SK-N-SH (cell line): ENCODE measurements at regions not wholly inside any gene's neighbourhood (a gene's known extent, or its start where the extent isn't known, plus 50 kb on each side); places are given as distances from the start of the nearest gene placed in this dataset.

ENCODE experiments used
- CTCF ChIA-PET: fragments of 300-600, 350-600 bp; formaldehyde crosslinking; extraction: SDS; loops from one replicate; lab custom pipeline; 2021; lab: Yijun Ruan, JAX
- POLR2A ChIA-PET: fragments of 350-600 bp; sonication (Branson Sonifier 250); formaldehyde crosslinking; extraction: SDS; loops from one replicate; lab custom pipeline; 2020; ENCODE audit warnings: antibody characterized with exemption, inconsistent platforms; lab: Yijun Ruan, JAX
- DNase-seq: peaks from one replicate; pipeline ENCODE4 v3.0.0; 2012
- H2AFZ ChIP-seq: fragments of 200-600 bp; sonication (generic); 2 replicates; pipeline ENCODE4 v1.8.1; 2016; ENCODE audit warnings: antibody characterized with exemption, mild to moderate bottlenecking, low read depth
- H3F3A ChIP-seq: fragments of 200-600 bp; sonication (generic); replicated peaks from 2 replicates; pipeline ENCODE3; 2016; ENCODE audit warnings: antibody characterized with exemption, mild to moderate bottlenecking; ENCODE audit not compliant: insufficient read depth
- H3K27ac ChIP-seq, 2 experiments: fragments of 200-500 bp in 1 of 2; fragments of 200-600 bp in 1 of 2; sonication (Bioruptor generic) in 1 of 2; sonication (generic), shearing (Covaris generic) in 1 of 2; 2 replicates each; pipeline versions ENCODE4 v1.5.1 to v1.6.1; 2014 to 2016; ENCODE audit warnings: low read depth in 2 of 2, inconsistent platforms in 1 of 2, low read length in 1 of 2, mild to moderate bottlenecking in 1 of 2, mixed read lengths in 1 of 2
- H3K27me3 ChIP-seq: fragments of 200-600 bp; sonication (generic), shearing (Covaris generic); 2 replicates; pipeline ENCODE4 v1.6.1; 2016; ENCODE audit warnings: mixed run types; ENCODE audit not compliant: insufficient read depth
- H3K36me3 ChIP-seq, 2 experiments: fragments of 200-500 bp in 1 of 2; fragments of 200-600 bp in 1 of 2; sonication (Bioruptor generic) in 1 of 2; sonication (generic) in 1 of 2; replicated peaks in 1 of 2; 2 replicates each; pipeline versions ENCODE3 to v1.5.1; 2014 to 2016; ENCODE audit warnings: low read length in 1 of 2, mild to moderate bottlenecking in 1 of 2; ENCODE audit not compliant: insufficient read depth in 2 of 2, control insufficient read depth in 1 of 2
- H3K4me1 ChIP-seq, 2 experiments: fragments of 200-500 bp in 1 of 2; fragments of 200-600 bp in 1 of 2; sonication (Bioruptor generic) in 1 of 2; sonication (generic), shearing (Covaris generic) in 1 of 2; 2 replicates each; pipeline versions ENCODE4 v1.5.1 to v1.6.1; 2014 to 2016; ENCODE audit warnings: low read depth in 1 of 2, low read length in 1 of 2, mixed run types in 1 of 2; ENCODE audit not compliant: insufficient read depth in 2 of 2, control insufficient read depth in 1 of 2
- H3K4me2 ChIP-seq: fragments of 200-600 bp; sonication (generic), shearing (Covaris generic); 2 replicates; pipeline ENCODE4 v1.6.1; 2017; ENCODE audit warnings: mixed run types
- H3K4me3 ChIP-seq, 2 experiments: fragments of 200-500 bp in 1 of 2; fragments of 200-600 bp in 1 of 2; sonication (Bioruptor generic) in 1 of 2; sonication (generic), shearing (Covaris generic) in 1 of 2; 2 replicates each; pipeline versions ENCODE4 v1.5.1 to v1.8.1; 2014 to 2016; ENCODE audit warnings: low read depth in 2 of 2, inconsistent platforms in 1 of 2, low read length in 1 of 2, mild to moderate bottlenecking in 1 of 2, mixed read lengths in 1 of 2, moderate library complexity in 1 of 2
- H3K79me2 ChIP-seq: fragments of 200-600 bp; sonication (generic); 2 replicates; pipeline ENCODE4 v1.8.1; 2017; ENCODE audit warnings: mild to moderate bottlenecking; ENCODE audit not compliant: insufficient read depth
- H3K9ac ChIP-seq: fragments of 200-600 bp; sonication (generic); 2 replicates; pipeline ENCODE4 v1.6.1; 2017; ENCODE audit warnings: mixed run types
- H3K9me2 ChIP-seq: fragments of 200-600 bp; sonication (generic); 2 replicates; pipeline ENCODE4 v1.6.1; 2017; ENCODE audit warnings: mixed run types
- H3K9me3 ChIP-seq: fragments of 200-600 bp; sonication (generic); 2 replicates; pipeline ENCODE4 v1.6.1; 2017; ENCODE audit warnings: mixed run types, mild to moderate bottlenecking, moderate library complexity
- H4K20me1 ChIP-seq: fragments of 200-600 bp; sonication (generic); 2 replicates; pipeline ENCODE4 v1.6.1; 2017; ENCODE audit warnings: mild to moderate bottlenecking, mixed run types; ENCODE audit not compliant: insufficient read depth
- ELF1 ChIP-seq: IDR thresholded peaks from 2 replicates; pipeline ENCODE4 v1.4.0; 2012
- FOXM1 ChIP-seq: IDR thresholded peaks from 2 replicates; pipeline ENCODE4 v1.4.0; 2012; ENCODE audit warnings: low read depth, mild to moderate bottlenecking
- GATA2 ChIP-seq: sonication (generic); formaldehyde crosslinking; IDR thresholded peaks from 2 replicates; pipeline ENCODE4 v1.5.0; 2020; ENCODE audit warnings: mild to moderate bottlenecking, missing genetic modification reagents
- MXI1 ChIP-seq: IDR thresholded peaks from 2 replicates; pipeline ENCODE4 v1.6.1; 2012; ENCODE audit warnings: mild to moderate bottlenecking, low read depth, low read length, improper control_type of control experiment
- NRF1 ChIP-seq: IDR thresholded peaks from 2 replicates; pipeline ENCODE4 v1.6.1; 2012; ENCODE audit warnings: low read depth, mild to moderate bottlenecking, low read length
- POLR2AphosphoS5 ChIP-seq: IDR thresholded peaks from 2 replicates; pipeline ENCODE4 v1.6.1; 2012; ENCODE audit warnings: low read depth, low read length
- RAD21 ChIP-seq: IDR thresholded peaks from 2 replicates; pipeline ENCODE4 v1.6.1; 2012; ENCODE audit warnings: mild to moderate bottlenecking, low read length
- RFX5 ChIP-seq: IDR thresholded peaks from 2 replicates; pipeline ENCODE4 v1.6.1; 2012; ENCODE audit warnings: mild to moderate bottlenecking, improper control_type of control experiment, low read length
- RXRA ChIP-seq: IDR thresholded peaks from 2 replicates; pipeline ENCODE4 v1.4.0; 2012; ENCODE audit warnings: low read depth, mild to moderate bottlenecking, borderline replicate concordance
- SMC3 ChIP-seq: IDR thresholded peaks from 2 replicates; pipeline ENCODE4 v1.6.1; 2012; ENCODE audit warnings: low read depth, low read length, improper control_type of control experiment
- TAF1 ChIP-seq: IDR thresholded peaks from 2 replicates; pipeline ENCODE4 v1.6.1; 2012; ENCODE audit warnings: low read depth, mild to moderate bottlenecking, low read length, moderate library complexity, borderline replicate concordance
- TCF12 ChIP-seq: IDR thresholded peaks from 2 replicates; pipeline ENCODE4 v1.4.0; 2012
- WGBS: methylation state at CpG from one replicate; pipeline ENCODE4 v1.1.6; 2017; ENCODE audit warnings: low lambda C conversion rate; 5-methylcytosine and 5-hydroxymethylcytosine counted together
- TF ChIP-seq, protein P1 (sequence below): fragments of 150-350 bp; IDR thresholded peaks from 2 replicates; pipeline ENCODE4 v1.6.1; 2017; ENCODE audit warnings: antibody characterized with exemption, low read length, low read depth, borderline replicate concordance
- TF ChIP-seq, protein P2 (sequence below): fragments of 200-600 bp; sonication (generic); IDR thresholded peaks from 2 replicates; pipeline ENCODE4 v1.6.1; 2017; ENCODE audit warnings: antibody characterized with exemption, mild to moderate bottlenecking, moderate library complexity
- TF ChIP-seq, protein P3 (sequence below): fragments of 150-350 bp; IDR thresholded peaks from 2 replicates; pipeline ENCODE4 v1.6.1; 2016; ENCODE audit warnings: mild to moderate bottlenecking, low read depth, low read length
- TF ChIP-seq, protein P4 (sequence below): IDR thresholded peaks from 2 replicates; pipeline ENCODE4 v1.4.0; 2012; ENCODE audit warnings: low read depth, borderline replicate concordance

DNA sequence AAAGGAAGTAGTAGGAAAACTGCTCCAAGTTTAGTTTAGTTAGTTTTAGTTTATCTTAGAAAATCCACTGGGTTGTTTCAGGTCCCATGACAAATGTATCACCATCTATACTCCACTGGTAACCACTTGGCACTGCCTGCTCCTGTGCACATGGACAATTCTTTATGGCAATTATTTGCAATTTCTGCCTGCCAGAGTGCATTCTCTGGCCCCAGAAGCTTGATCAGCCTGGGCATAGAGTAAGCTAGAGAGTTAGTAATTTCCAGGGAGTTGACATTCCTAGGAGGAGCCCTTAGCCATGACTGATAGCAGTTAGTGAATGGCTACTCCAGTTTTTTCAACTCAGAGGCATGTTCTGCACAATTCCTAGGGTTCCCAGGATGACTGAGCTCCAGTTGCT, 203.2 kb upstream of the FGF13 start:
- Histone ChIP-seq H3K79me2 (no peaks in the 10 kb centered on the region), H3K27ac (no peak overlapping the region), H3K4me1 (no peaks in the 10 kb centered on the region), H3K4me3 (no peak overlapping the region), H3F3A (no peaks in the 10 kb centered on the region), H3K36me3 (no peaks in the 10 kb centered on the region), H3K9ac (no peak overlapping the region), H2AFZ (no peak overlapping the region), H4K20me1 (no peaks in the 10 kb centered on the region), H3K9me2 (no peaks in the 10 kb centered on the region), H3K9me3 (no peaks in the 10 kb centered on the region), H3K4me2 (no peak overlapping the region), H3K27me3 (no peaks in the 10 kb centered on the region)
- ChIA-PET POLR2A (no interaction called here), CTCF (no interaction called here)
- DNase-seq = no peak
- TF ChIP-seq GATA2 (CRISPR knock-in tag) (no peak), ELF1 (no peak), RFX5 (no peak), RAD21 (no peak), SMC3 (no peak), MXI1 (no peak), TAF1 (no peak), NRF1 (no peak), RXRA (no peak), TCF12 (no peak)
- TF ChIP-seq, protein P1, sequence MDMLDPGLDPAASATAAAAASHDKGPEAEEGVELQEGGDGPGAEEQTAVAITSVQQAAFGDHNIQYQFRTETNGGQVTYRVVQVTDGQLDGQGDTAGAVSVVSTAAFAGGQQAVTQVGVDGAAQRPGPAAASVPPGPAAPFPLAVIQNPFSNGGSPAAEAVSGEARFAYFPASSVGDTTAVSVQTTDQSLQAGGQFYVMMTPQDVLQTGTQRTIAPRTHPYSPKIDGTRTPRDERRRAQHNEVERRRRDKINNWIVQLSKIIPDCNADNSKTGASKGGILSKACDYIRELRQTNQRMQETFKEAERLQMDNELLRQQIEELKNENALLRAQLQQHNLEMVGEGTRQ = no peak
- TF ChIP-seq, protein P2, sequence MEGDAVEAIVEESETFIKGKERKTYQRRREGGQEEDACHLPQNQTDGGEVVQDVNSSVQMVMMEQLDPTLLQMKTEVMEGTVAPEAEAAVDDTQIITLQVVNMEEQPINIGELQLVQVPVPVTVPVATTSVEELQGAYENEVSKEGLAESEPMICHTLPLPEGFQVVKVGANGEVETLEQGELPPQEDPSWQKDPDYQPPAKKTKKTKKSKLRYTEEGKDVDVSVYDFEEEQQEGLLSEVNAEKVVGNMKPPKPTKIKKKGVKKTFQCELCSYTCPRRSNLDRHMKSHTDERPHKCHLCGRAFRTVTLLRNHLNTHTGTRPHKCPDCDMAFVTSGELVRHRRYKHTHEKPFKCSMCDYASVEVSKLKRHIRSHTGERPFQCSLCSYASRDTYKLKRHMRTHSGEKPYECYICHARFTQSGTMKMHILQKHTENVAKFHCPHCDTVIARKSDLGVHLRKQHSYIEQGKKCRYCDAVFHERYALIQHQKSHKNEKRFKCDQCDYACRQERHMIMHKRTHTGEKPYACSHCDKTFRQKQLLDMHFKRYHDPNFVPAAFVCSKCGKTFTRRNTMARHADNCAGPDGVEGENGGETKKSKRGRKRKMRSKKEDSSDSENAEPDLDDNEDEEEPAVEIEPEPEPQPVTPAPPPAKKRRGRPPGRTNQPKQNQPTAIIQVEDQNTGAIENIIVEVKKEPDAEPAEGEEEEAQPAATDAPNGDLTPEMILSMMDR = no peak

DNA sequence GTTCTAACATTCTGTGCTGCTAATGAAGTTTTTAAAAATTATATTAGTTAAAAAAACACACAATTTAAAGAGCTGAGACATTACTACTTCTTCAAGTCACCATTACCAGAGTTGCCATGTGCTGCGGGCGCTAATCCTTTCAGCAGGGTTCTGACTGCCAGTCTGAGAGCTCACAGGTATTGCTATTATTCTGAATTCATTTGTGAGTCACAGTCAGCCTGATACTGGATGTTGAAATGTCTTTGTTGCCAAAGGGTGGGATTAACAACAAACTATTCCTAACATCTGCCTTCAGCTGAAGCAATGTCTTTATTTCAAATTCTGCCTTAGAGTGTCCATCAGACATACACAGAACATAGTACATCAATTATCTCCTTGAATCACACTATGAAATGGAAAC, 197.1 kb upstream of the FGF13 start:
- no peak overlapping the region for H2AFZ ChIP-seq
- no peak overlapping the region for H3K9ac ChIP-seq
- H3K4me2 ChIP-seq = no peak overlapping the region
- H3F3A ChIP-seq = no peaks in the 10 kb centered on the region
- no peaks in the 10 kb centered on the region for H3K27me3 ChIP-seq
- TF ChIP-seq POLR2AphosphoS5 (no peak), RFX5 (no peak), FOXM1 (no peak)
- TF ChIP-seq, protein P3, sequence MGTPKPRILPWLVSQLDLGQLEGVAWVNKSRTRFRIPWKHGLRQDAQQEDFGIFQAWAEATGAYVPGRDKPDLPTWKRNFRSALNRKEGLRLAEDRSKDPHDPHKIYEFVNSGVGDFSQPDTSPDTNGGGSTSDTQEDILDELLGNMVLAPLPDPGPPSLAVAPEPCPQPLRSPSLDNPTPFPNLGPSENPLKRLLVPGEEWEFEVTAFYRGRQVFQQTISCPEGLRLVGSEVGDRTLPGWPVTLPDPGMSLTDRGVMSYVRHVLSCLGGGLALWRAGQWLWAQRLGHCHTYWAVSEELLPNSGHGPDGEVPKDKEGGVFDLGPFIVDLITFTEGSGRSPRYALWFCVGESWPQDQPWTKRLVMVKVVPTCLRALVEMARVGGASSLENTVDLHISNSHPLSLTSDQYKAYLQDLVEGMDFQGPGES = no peak
- TF ChIP-seq, protein P1 = no peak
- TF ChIP-seq, protein P4, sequence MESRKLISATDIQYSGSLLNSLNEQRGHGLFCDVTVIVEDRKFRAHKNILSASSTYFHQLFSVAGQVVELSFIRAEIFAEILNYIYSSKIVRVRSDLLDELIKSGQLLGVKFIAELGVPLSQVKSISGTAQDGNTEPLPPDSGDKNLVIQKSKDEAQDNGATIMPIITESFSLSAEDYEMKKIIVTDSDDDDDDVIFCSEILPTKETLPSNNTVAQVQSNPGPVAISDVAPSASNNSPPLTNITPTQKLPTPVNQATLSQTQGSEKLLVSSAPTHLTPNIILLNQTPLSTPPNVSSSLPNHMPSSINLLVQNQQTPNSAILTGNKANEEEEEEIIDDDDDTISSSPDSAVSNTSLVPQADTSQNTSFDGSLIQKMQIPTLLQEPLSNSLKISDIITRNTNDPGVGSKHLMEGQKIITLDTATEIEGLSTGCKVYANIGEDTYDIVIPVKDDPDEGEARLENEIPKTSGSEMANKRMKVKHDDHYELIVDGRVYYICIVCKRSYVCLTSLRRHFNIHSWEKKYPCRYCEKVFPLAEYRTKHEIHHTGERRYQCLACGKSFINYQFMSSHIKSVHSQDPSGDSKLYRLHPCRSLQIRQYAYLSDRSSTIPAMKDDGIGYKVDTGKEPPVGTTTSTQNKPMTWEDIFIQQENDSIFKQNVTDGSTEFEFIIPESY = no peak
- H3K9me3 ChIP-seq = no peaks in the 10 kb centered on the region
- H3K4me3 ChIP-seq = no peak overlapping the region
- POLR2A ChIA-PET = no interaction called here
- H3K9me2 ChIP-seq = no peaks in the 10 kb centered on the region
- H3K4me1 ChIP-seq = no peaks in the 10 kb centered on the region
- CTCF ChIA-PET = no interaction called here
- H4K20me1 ChIP-seq = no peaks in the 10 kb centered on the region
- H3K36me3 ChIP-seq = no peaks in the 10 kb centered on the region
- 29% methylated on average over 2 of the region's 2 CpGs for WGBS
- no peaks in the 10 kb centered on the region for H3K79me2 ChIP-seq
- no peak for DNase-seq
- H3K27ac ChIP-seq = no peak overlapping the region
